Motor neuron (in vitro differentiated cells): ENCODE measurements at regions not wholly inside any gene's neighbourhood (a gene's known extent, or its start where the extent isn't known, plus 50 kb on each side); places are given as distances from the start of the nearest gene placed in this dataset.
A peak's percentile ranks its signal among the peaks of the same experiment; 100 is the strongest.

ENCODE experiments used
- ATAC-seq, 8 experiments: fragments of 200-7000 bp; cut with Tn5 transposase; replicated peaks in 6 of 8; 2 replicates each; pipeline ENCODE4 v1.8.0; 2021; ENCODE audit warnings: mild to moderate bottlenecking in 8 of 8, moderate library complexity in 8 of 8
- H3K27ac ChIP-seq, 2 donors: fragments of 250-450 bp; sonication (Bioruptor Pico); 2 replicates each; pipeline ENCODE4 v1.9.0; 2021; ENCODE audit warnings: antibody characterized with exemption in 2 of 2, mild to moderate bottlenecking in 2 of 2, moderate library complexity in 1 of 2
- H3K4me1 ChIP-seq, 2 donors: fragments of 250-450 bp; sonication (Bioruptor Pico); replicated peaks in 1 of 2; 2 replicates each; pipeline ENCODE4 v1.6.1; 2021; ENCODE audit warnings: antibody characterized with exemption in 2 of 2, mild to moderate bottlenecking in 2 of 2, moderate library complexity in 1 of 2
- H3K4me3 ChIP-seq, 5 donors: fragments of 250-450 bp; sonication (Bioruptor Pico); 2 replicates each; pipeline ENCODE4 v1.9.0; 2021; ENCODE audit warnings: antibody characterized with exemption in 5 of 5, mild to moderate bottlenecking in 5 of 5, moderate library complexity in 4 of 5
- WGBS, 10 experiments: fragments of 450-650 bp; shearing (Covaris generic); methylation state at CpG; one replicate each; pipeline ENCODE4 v1.0.0; 2022; 5-methylcytosine and 5-hydroxymethylcytosine counted together
- in situ Hi-C, 9 experiments: fragments of 400-800 bp; cut with MboI; loops; one replicate each; pipeline ENCODE4 v1.15.0; 2021; ENCODE audit warnings: low sequenced_read_pairs in 9 of 9, low pct_unique_long_range_greater_than_20kb in 2 of 9; ENCODE audit not compliant: unreplicated experiment in 9 of 9

GRCh38 chr1:224565186-224565585 is 50.9 kb upstream of the CNIH3 start:
- ATAC-seq, result peak; percentile 34 to 98 (median 76)
- H3K27ac ChIP-seq, result no peak overlapping the region
- no peaks in the 10 kb centered on the region for H3K4me1 ChIP-seq

GRCh38 chr1:224565611-224566406 is 50.3 kb upstream of the CNIH3 start:
- H3K4me3 ChIP-seq, result no peak overlapping the region
- in situ Hi-C loops, result no loop called here
- H3K4me1 ChIP-seq, result no peaks in the 10 kb centered on the region
- WGBS, 10 experiments, result 0 to 100% (median 73%) methylated on average over 1 to 3 of the region's 3 CpGs; no CpG with 5 or more reads in 3 of the 10 experiments
- peak in 5 of 8 experiments; percentile 5 to 29 (median 10) for ATAC-seq
- H3K27ac ChIP-seq, result no peak overlapping the region

More at GRCh38 chr1:224565186-224565585, 50.9 kb upstream of the CNIH3 start:
- 0 to 92% (median 86%) methylated on average over 1 to 5 of the region's 5 CpGs; no CpG with 5 or more reads in 3 of the 10 experiments for WGBS, 10 experiments
- in situ Hi-C loops, result no loop called here
- no peak overlapping the region for H3K4me3 ChIP-seq
